ENCODE measurements at regions not wholly inside any gene's neighbourhood (a gene's known extent, or its start where the extent isn't known, plus 50 kb on each side); places are given as distances from the start of the nearest gene placed in this dataset.

GRCh38 chr9:129441852-129442251, 179.0 kb downstream of the C9orf50 start:
- H3K9me3 Mint-ChIP-seq: no peaks in the 10 kb centered on the region
- no peaks in the 10 kb centered on the region for H3K36me3 ChIP-seq (ENCODE audit: control insufficient read depth, insufficient read depth, low read length)
- H3K27me3 ChIP-seq (ENCODE audit: control insufficient read depth, insufficient read depth, low read length): peaks cover 21% of the 10 kb centered on the region
- H3K27ac Mint-ChIP-seq: no peak overlapping the region
- ATAC-seq: no peak
- H3K27me3 Mint-ChIP-seq (ENCODE audit: low read depth in 2 of 2): peaks cover 24 to 36% of the 10 kb centered on the region in 2 donors
- 81% methylated on average over 7 of the region's 7 CpGs for WGBS (ENCODE audit: insufficient coverage)
- no peak overlapping the region for H3K4me3 Mint-ChIP-seq
- H3K4me1 ChIP-seq (ENCODE audit: control insufficient read depth, insufficient read depth, low read length): peaks cover 29% of the 10 kb centered on the region
- peaks cover 43 to 47% of the 10 kb centered on the region in 2 donors for H3K4me1 Mint-ChIP-seq
- no peak overlapping the region for H3K27ac ChIP-seq (ENCODE audit: low read length)
- no peak for TF ChIP-seq CTCF (IDR thresholded peaks at IDR 0.05)
- intact Hi-C loops (cut with micrococcal nuclease): no loop called here
- no peak overlapping the region for H3K4me3 ChIP-seq (ENCODE audit: low read length)
- DNase-seq: no peak
- no peaks in the 10 kb centered on the region for H3K36me3 Mint-ChIP-seq
- H3K9me3 ChIP-seq (ENCODE audit: control insufficient read depth, insufficient read depth, low read length): peaks cover 8% of the 10 kb centered on the region

- H3K9me3 ChIP-seq (ENCODE audit: control insufficient read depth, insufficient read depth, low read length): peaks cover 4% of the 10 kb centered on the region
- H3K4me3 ChIP-seq (ENCODE audit: low read length): no peak overlapping the region
- no peak overlapping the region for H3K27ac ChIP-seq (ENCODE audit: low read length)
- Mint-ChIP-seq H3K27ac (peak overlapping the region; percentile 26 to 72), H3K9me3 (no peaks in the 10 kb centered on the region), H3K4me3 (peak overlapping the region; percentile 55), H3K27me3 (ENCODE audit: low read depth in 2 of 2) (peaks cover 32 to 42% of the 10 kb centered on the region in 2 donors), H3K4me1 (peaks cover 48 to 51% of the 10 kb centered on the region in 2 donors), H3K36me3 (no peaks in the 10 kb centered on the region)
- H3K27me3 ChIP-seq (ENCODE audit: control insufficient read depth, insufficient read depth, low read length): peaks cover 29% of the 10 kb centered on the region
- no peak for DNase-seq
- peaks cover 36% of the 10 kb centered on the region for H3K4me1 ChIP-seq (ENCODE audit: control insufficient read depth, insufficient read depth, low read length)
- intact Hi-C loops (cut with micrococcal nuclease): no loop called here
- TF ChIP-seq CTCF (IDR thresholded peaks at IDR 0.05): no peak
- H3K36me3 ChIP-seq (ENCODE audit: control insufficient read depth, insufficient read depth, low read length): no peaks in the 10 kb centered on the region
- peak; percentile 36 to 62 (median 43) for ATAC-seq
- WGBS (ENCODE audit: insufficient coverage): 50% methylated on average over 12 of the region's 12 CpGs
Observed at GRCh38 chr9:129440435-129441186, 180.3 kb downstream of the C9orf50 start.

GRCh38 chr9:129439242-129439641, 181.7 kb downstream of the C9orf50 start:
- Mint-ChIP-seq H3K4me1 (peaks cover 46 to 48% of the 10 kb centered on the region in 2 donors), H3K27me3 (ENCODE audit: low read depth in 2 of 2) (peaks cover 32 to 42% of the 10 kb centered on the region in 2 donors), H3K4me3 (no peak overlapping the region), H3K9me3 (no peaks in the 10 kb centered on the region), H3K27ac (no peak overlapping the region), H3K36me3 (no peaks in the 10 kb centered on the region)
- Histone ChIP-seq H3K4me3 (ENCODE audit: low read length) (no peak overlapping the region), H3K4me1 (ENCODE audit: control insufficient read depth, insufficient read depth, low read length) (peaks cover 36% of the 10 kb centered on the region), H3K36me3 (ENCODE audit: control insufficient read depth, insufficient read depth, low read length) (no peaks in the 10 kb centered on the region), H3K9me3 (ENCODE audit: control insufficient read depth, insufficient read depth, low read length) (peaks cover 4% of the 10 kb centered on the region), H3K27ac (ENCODE audit: low read length) (no peak overlapping the region), H3K27me3 (ENCODE audit: control insufficient read depth, insufficient read depth, low read length) (peaks cover 29% of the 10 kb centered on the region)
- intact Hi-C loops (cut with micrococcal nuclease): no loop called here
- 69% methylated on average over 6 of the region's 6 CpGs for WGBS (ENCODE audit: insufficient coverage)
- no peak for ATAC-seq
- no peak for TF ChIP-seq CTCF (IDR thresholded peaks at IDR 0.05)
- DNase-seq: no peak

Measured in natural killer cell (primary cell).